A172 (cell line): ENCODE measurements at regions not wholly inside any gene's neighbourhood (a gene's known extent, or its start where the extent isn't known, plus 50 kb on each side); places are given as distances from the start of the nearest gene placed in this dataset.

ENCODE experiments used
- DNase-seq: peaks from one replicate; pipeline ENCODE4 v3.0.0-alpha.2; 2015; ENCODE audit warnings: low spot score

- no peak for DNase-seq
Measured at GRCh38 chr2:165033402-165033801, 78.1 kb upstream of the SLC38A11 start.

- DNase-seq = no peak
Measured at GRCh38 chr2:165032559-165032958, 77.2 kb upstream of the SLC38A11 start.

GRCh38 chr2:165024199-165024598 lies 68.9 kb upstream of the SLC38A11 start:
- DNase-seq = no peak

GRCh38 chr2:165022781-165023180 lies 67.5 kb upstream of the SLC38A11 start:
- no peak for DNase-seq

GRCh38 chr2:165017966-165018596 lies 62.8 kb upstream of the SLC38A11 start:
- no peak for DNase-seq

- peak; percentile 66 for DNase-seq
Measured at GRCh38 chr2:165016772-165017411, 61.6 kb upstream of the SLC38A11 start.

- peak; percentile 66 for DNase-seq
Measured at GRCh38 chr2:165015052-165015642, 59.8 kb upstream of the SLC38A11 start.

GRCh38 chr2:165013944-165014619 lies 58.8 kb upstream of the SLC38A11 start:
- no peak for DNase-seq

GRCh38 chr2:165011199-165011598 lies 55.9 kb upstream of the SLC38A11 start:
- no peak for DNase-seq

GRCh38 chr2:165010556-165010955 lies 55.2 kb upstream of the SLC38A11 start:
- DNase-seq = no peak

- no peak for DNase-seq
Measured at GRCh38 chr2:165009466-165009865, 54.1 kb upstream of the SLC38A11 start.

GRCh38 chr2:165008730-165009315 lies 53.5 kb upstream of the SLC38A11 start:
- DNase-seq = no peak

- DNase-seq = no peak
Measured at GRCh38 chr2:165007161-165007744, 51.9 kb upstream of the SLC38A11 start.
